ENCODE measurements at regions not wholly inside any gene's neighbourhood (a gene's known extent, or its start where the extent isn't known, plus 50 kb on each side); places are given as distances from the start of the nearest gene placed in this dataset.
A peak's percentile ranks its signal among the peaks of the same experiment; 100 is the strongest.

GRCh38 chr6:110537208-110538123 lies 61.1 kb upstream of the SLC22A16 start:
- DNase-seq: peak; percentile 61 to 63

- DNase-seq: no peak
Observed at GRCh38 chr6:110534731-110535492, 58.5 kb upstream of the SLC22A16 start.

GRCh38 chr6:110532431-110532830 lies 56.0 kb upstream of the SLC22A16 start:
- DNase-seq: no peak

GRCh38 chr6:110530671-110531070 lies 54.3 kb upstream of the SLC22A16 start:
- no peak for DNase-seq

- no peak for DNase-seq
Observed at GRCh38 chr6:110529907-110530306, 53.5 kb upstream of the SLC22A16 start.

GRCh38 chr6:110529355-110529754 lies 52.9 kb upstream of the SLC22A16 start:
- peak; percentile 81 to 85 for DNase-seq

GRCh38 chr6:110528930-110529325 lies 52.5 kb upstream of the SLC22A16 start:
- DNase-seq: no peak

GRCh38 chr6:110528101-110528929 lies 51.9 kb upstream of the SLC22A16 start:
- peak; percentile 85 to 87 for DNase-seq

- DNase-seq: no peak
Observed at GRCh38 chr6:110527516-110527915, 51.1 kb upstream of the SLC22A16 start.

GRCh38 chr6:110526726-110527125 lies 50.3 kb upstream of the SLC22A16 start:
- no peak for DNase-seq

Measured in AML-193 (cell line).